RPMI7951 (cell line): ENCODE measurements at regions not wholly inside any gene's neighbourhood (a gene's known extent, or its start where the extent isn't known, plus 50 kb on each side); places are given as distances from the start of the nearest gene placed in this dataset.
A peak's percentile ranks its signal among the peaks of the same experiment; 100 is the strongest.

Source experiments
- DNase-seq: peaks from one replicate; pipeline ENCODE4 v3.0.0-alpha.2; 2012; ENCODE audit warnings: low read depth

GRCh38 chr2:139034064-139034463, 253.9 kb upstream of the NXPH2 start:
- no peak for DNase-seq

GRCh38 chr2:139033300-139033699, 253.1 kb upstream of the NXPH2 start:
- peak; percentile 6 for DNase-seq

GRCh38 chr2:139031722-139032121, 251.5 kb upstream of the NXPH2 start:
- DNase-seq: no peak

DNA sequence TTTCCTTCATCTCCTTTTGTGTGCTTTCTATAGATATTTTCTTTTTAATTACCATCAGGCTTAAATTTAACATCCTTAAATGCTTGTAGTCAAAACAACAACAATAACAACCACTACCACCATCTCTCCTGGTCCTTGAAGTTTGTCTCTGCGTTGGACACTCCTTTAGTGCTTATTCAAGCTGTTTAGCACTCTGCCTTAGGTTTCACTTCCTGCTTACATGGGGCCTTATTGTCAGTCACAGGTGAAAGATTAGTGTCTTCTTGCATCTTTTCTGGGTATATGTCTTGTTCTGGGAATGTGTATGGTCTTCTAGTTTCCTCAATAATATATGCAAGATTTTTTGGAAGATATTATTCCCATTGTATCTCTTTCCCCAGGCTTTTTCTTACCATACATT, 240.1 kb upstream of the NXPH2 start:
- no peak for DNase-seq

GRCh38 chr2:139018252-139018651, 238.1 kb upstream of the NXPH2 start:
- DNase-seq: no peak

- DNase-seq: no peak
Observed at GRCh38 chr2:139007130-139007529, 226.9 kb upstream of the NXPH2 start.

DNA sequence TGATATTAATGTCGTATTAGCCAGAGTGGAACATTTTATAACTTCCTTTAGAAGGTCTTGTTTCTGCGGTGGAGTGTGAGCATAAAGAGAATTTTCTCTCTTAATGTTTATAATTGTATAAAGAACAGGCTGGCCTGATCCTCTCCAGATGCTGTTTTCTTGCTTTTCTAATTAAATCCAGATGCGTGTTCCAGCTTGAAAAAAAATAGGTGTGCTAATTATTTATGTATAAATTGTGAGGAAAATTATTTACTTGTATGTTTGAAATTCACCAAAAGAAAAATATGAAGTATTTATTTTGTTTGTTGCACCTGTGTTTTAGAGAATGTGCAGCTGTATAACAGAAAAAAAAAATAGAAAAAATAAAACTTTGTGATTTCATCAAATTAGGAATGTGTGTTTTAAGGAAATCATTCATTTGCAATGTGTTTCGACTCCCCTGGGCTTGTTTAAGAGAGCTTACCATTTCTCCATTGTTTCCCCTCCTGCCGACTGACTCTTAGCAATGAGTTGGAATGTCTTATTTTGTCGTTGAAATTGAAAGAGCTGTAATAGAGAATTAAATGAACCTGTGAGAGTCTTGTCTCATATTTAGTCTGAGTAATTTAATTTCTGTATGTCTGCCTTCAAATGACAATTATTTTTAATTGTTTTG, 220.1 kb upstream of the NXPH2 start:
- no peak for DNase-seq

GRCh38 chr2:138997856-138998517, 217.8 kb upstream of the NXPH2 start:
- no peak for DNase-seq

- no peak for DNase-seq
Observed at GRCh38 chr2:138997346-138997745, 217.2 kb upstream of the NXPH2 start.

DNA sequence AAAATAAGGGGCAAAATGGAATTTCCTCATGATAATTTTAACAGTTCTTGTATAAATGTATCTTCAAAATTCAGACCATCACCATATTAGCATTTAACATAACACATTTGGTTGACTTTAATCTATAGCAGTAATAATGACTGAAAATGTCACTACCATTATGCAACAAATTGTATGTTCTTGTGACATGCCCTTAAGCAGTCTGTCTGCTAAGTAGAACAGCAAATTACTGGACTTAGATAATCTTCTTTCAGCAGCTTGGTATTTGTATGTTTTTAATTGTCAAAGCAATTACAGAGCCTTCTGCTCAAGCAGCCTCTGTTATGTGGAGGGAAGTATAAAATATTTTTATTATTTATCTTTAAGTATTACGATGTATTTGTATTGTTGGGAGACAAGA, 214.3 kb upstream of the NXPH2 start:
- no peak for DNase-seq

GRCh38 chr2:138985881-138986280, 205.7 kb upstream of the NXPH2 start:
- DNase-seq: no peak

- DNase-seq: no peak
Observed at GRCh38 chr2:138979131-138979785, 199.1 kb upstream of the NXPH2 start.

- no peak for DNase-seq
Observed at GRCh38 chr2:138974651-138975050, 194.5 kb upstream of the NXPH2 start.

GRCh38 chr2:138964418-138964817, 184.2 kb upstream of the NXPH2 start:
- no peak for DNase-seq

DNA sequence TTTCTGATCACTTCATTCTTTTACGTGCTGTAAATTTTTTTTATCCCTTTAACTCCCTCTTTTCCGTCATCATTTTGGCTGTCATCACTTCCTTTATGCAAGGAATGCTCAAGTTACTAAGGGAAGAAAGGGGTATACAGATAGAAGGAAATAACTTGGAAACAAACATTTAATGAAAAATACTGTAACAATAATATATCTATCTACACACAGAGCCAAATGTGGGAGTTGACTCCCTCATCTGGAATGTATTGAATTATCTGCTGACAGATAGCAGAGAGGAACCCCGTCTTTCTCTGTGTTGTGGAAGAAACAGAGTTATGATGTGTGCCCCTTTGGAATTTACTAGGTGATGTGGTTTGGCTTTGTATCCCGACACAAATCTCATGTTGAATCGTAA, 182.5 kb upstream of the NXPH2 start:
- DNase-seq: no peak

DNA sequence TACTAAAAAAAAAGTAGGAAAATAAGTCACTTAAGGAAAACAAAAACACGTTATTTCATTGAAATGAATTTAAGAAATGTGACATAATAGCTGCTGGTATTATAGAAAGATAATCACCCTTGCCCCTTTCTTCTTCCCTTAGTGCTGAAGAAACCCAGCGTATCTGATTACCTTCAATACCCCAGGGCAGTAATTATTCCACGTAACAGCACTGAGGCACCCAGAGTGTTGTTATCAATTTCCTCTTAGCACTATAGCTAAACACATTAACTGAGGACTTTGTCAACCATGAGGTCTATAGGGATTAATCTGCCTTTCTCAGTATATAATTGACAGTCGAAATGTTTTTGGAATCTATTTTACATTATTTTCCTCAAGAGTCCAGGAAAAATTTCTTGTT, 180.0 kb upstream of the NXPH2 start:
- DNase-seq: no peak

DNA sequence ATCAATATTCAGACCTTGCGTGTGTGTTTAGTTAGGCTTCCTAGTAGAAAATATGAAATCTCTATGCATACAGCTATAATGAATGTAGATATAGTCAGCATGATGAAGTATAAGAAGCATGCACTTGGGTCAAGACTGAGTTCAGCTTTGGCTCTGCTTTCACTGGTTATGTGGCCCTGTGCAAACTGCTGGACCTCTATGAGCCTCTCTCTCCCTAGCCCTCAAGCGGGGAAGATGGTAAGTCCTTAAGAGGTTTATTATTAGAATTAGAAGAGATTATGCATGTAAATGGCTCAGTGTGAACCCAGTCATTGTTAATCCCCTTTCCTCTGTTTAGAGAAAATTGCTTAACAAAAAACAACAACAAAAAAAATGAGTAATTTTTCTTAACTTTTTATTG, 178.8 kb upstream of the NXPH2 start:
- DNase-seq: no peak

DNA sequence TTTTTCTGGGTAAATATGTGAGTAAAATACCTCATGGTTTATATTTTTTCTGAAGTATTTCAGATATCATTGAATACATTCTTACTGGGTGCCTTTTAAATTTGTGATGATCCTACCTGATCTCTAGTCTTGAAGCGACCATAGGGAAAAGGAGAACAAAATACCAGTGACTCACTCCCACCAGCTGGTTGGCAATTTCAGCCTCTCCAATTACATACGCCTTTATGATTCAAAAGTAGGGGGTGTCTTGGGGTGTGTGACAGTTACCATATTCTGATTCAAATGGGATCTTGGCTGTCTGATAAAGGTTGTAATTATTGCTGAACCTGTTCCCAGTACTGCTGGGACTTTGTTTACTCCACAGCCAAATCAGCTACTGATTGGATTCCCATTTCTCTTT, 175.9 kb upstream of the NXPH2 start:
- DNase-seq: no peak

- no peak for DNase-seq
Observed at GRCh38 chr2:138950486-138950885, 170.3 kb upstream of the NXPH2 start.

DNA sequence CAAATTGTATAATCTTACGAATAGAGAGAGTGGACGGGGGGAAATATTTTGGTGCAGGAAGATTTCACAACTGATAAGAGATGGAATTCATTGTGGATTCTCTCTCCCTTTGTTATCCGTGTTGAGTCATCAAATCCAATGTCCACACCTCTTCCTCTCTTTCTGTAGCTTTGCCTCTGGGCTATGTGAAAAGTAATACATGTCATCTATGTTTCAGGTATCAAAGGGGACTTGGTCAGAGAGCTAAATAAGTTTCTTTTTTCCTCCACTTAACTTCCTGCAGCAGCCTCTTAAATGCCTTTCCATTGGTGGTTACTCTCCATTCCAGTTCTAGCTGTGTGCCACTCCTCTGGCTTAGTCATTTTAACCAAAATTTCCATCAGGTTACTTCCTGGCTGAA, 169.3 kb upstream of the NXPH2 start:
- DNase-seq: peak; percentile 35

- DNase-seq: peak; percentile 95
Observed at GRCh38 chr2:138948070-138948539, 167.9 kb upstream of the NXPH2 start.

GRCh38 chr2:138943470-138943869, 163.3 kb upstream of the NXPH2 start:
- no peak for DNase-seq

- no peak for DNase-seq
Observed at GRCh38 chr2:138942466-138942865, 162.3 kb upstream of the NXPH2 start.
